Prostate gland (tissue), 2 donors: ENCODE measurements at regions not wholly inside any gene's neighbourhood (a gene's known extent, or its start where the extent isn't known, plus 50 kb on each side); places are given as distances from the start of the nearest gene placed in this dataset.

Source experiments
- CTCF ChIP-seq, 4 experiments: fragments of 200-600 bp in 2 of 4; fragments of 450-650 bp in 2 of 4; sonication (generic) in 2 of 4; IDR thresholded peaks; 1 replicate in 3 of 4; 2 replicates in 1 of 4; pipeline ENCODE4 v1.5.1; 2016 to 2019; ENCODE audit warnings: antibody characterized with exemption in 4 of 4, mild to moderate bottlenecking in 2 of 4, moderate library complexity in 2 of 4
- POLR2A ChIP-seq: fragments of 450-650 bp; IDR thresholded peaks from one replicate; pipeline ENCODE4 v1.6.1; 2016; ENCODE audit warnings: antibody characterized with exemption, mild to moderate bottlenecking
- POLR2AphosphoS5 ChIP-seq: sonication (generic); formaldehyde crosslinking; IDR thresholded peaks from one replicate; pipeline ENCODE4 v1.6.1; 2017; ENCODE audit warnings: antibody characterized with exemption

- no peak for TF ChIP-seq POLR2AphosphoS5
- TF ChIP-seq CTCF (IDR thresholded peaks at IDR 0.05), result peak in 3 of 4 experiments; percentile 8 to 32 (median 10)
- TF ChIP-seq POLR2A, result no peak
Observed at GRCh38 chr3:94285872-94286271, 223.0 kb downstream of the NSUN3 start.
